T-cell (primary cell): ENCODE measurements at regions not wholly inside any gene's neighbourhood (a gene's known extent, or its start where the extent isn't known, plus 50 kb on each side); places are given as distances from the start of the nearest gene placed in this dataset.
"Not testable (repeated sequence)": the region's sequence is repeated elsewhere in the genome, so short reads cannot be mapped to it uniquely, and the experiment has no call there.

ENCODE experiments used
- ATAC-seq, 4 experiments: fragments of 200-7000 bp in 3 of 4; fragments of 150-1000 bp in 1 of 4; cut with Tn5 transposase; replicated peaks in 1 of 4; 1 replicate in 3 of 4; 2 replicates in 1 of 4; pipeline ENCODE4 v1.10.0; 2021; ENCODE audit warnings: moderate library complexity in 3 of 4, mild to moderate bottlenecking in 2 of 4, moderate number of reproducible peaks in 1 of 4
- CTCF ChIA-PET, 2 donors: fragments of 300-600 bp; sonication (Branson Sonifier 250); formaldehyde crosslinking; loops; one replicate each; lab custom pipeline; 2022; ENCODE audit warnings: antibody characterized with exemption in 2 of 2; lab: Charles Lee
- POLR2A ChIA-PET, 2 donors: fragments of 300-600 bp; sonication (Branson Sonifier 250); formaldehyde crosslinking; loops; one replicate each; lab custom pipeline; 2022; ENCODE audit warnings: antibody characterized with exemption in 2 of 2; lab: Charles Lee
- DNase-seq, 35 experiments: peaks; one replicate each; pipeline versions ENCODE4 v3.0.0 to v3.0.0-alpha.2; 2013 to 2023
- H3K27ac ChIP-seq: one replicate; pipeline ENCODE4 v1.5.1; 2013; ENCODE audit warnings: low read length
- H3K27me3 ChIP-seq, 2 experiments: replicated peaks in 1 of 2; 1 replicate in 1 of 2; 2 replicates in 1 of 2; pipeline versions ENCODE4 v1.6.1 to v1.7.0; 2013; ENCODE audit warnings: low read length in 1 of 2, mixed read lengths in 1 of 2; ENCODE audit not compliant: control insufficient read depth in 2 of 2, insufficient read depth in 2 of 2; ENCODE audit errors: extremely low read depth in 1 of 2
- H3K36me3 ChIP-seq, 2 donors: 1 replicate in 1 of 2; 2 replicates in 1 of 2; pipeline versions ENCODE4 v1.6.1 to v1.7.0; 2013; ENCODE audit warnings: low read length in 1 of 2; ENCODE audit not compliant: control insufficient read depth in 2 of 2, insufficient read depth in 1 of 2; ENCODE audit errors: extremely low read depth in 1 of 2
- H3K4me1 ChIP-seq, 2 experiments: 1 replicate in 1 of 2; 2 replicates in 1 of 2; pipeline versions ENCODE4 v1.6.1 to v1.7.0; 2013; ENCODE audit warnings: low read length in 2 of 2, mixed read lengths in 1 of 2; ENCODE audit not compliant: insufficient read depth in 2 of 2, control insufficient read depth in 1 of 2; ENCODE audit errors: extremely low read depth in 1 of 2
- H3K4me3 ChIP-seq, 2 donors: 1 replicate in 1 of 2; 2 replicates in 1 of 2; pipeline versions ENCODE4 v1.5.1 to v1.7.0; 2013; ENCODE audit warnings: mild to moderate bottlenecking in 2 of 2, low read length in 1 of 2, moderate library complexity in 1 of 2; ENCODE audit not compliant: control insufficient read depth in 1 of 2; ENCODE audit errors: extremely low read depth in 1 of 2
- H3K9me3 ChIP-seq: 2 replicates; pipeline ENCODE4 v1.7.0; 2013
- H3K27ac Mint-ChIP-seq, 2 donors: one replicate each; pipeline ENCODE4 v1.8.0; 2020 to 2021; ENCODE audit warnings: mild to moderate bottlenecking in 2 of 2, mixed read lengths in 2 of 2
- H3K27me3 Mint-ChIP-seq, 2 donors: one replicate each; pipeline ENCODE4 v1.8.0; 2021 to 2022; ENCODE audit warnings: mixed read lengths in 2 of 2
- H3K36me3 Mint-ChIP-seq: one replicate; pipeline ENCODE4 v1.8.0; 2021; ENCODE audit warnings: mixed read lengths
- H3K4me1 Mint-ChIP-seq, 3 donors: one replicate each; pipeline ENCODE4 v1.8.0; 2020 to 2022; ENCODE audit warnings: mixed read lengths in 3 of 3, mild to moderate bottlenecking in 1 of 3
- H3K4me3 Mint-ChIP-seq, 3 donors: one replicate each; pipeline ENCODE4 v1.8.0; 2020 to 2022; ENCODE audit warnings: mild to moderate bottlenecking in 3 of 3, mixed read lengths in 3 of 3, moderate library complexity in 3 of 3
- H3K9me3 Mint-ChIP-seq, 3 donors: one replicate each; pipeline ENCODE4 v1.8.0; 2020 to 2022; ENCODE audit warnings: mixed read lengths in 3 of 3
- WGBS: methylation state at CpG from one replicate; pipeline ENCODE4 v1.1.5; 2013; ENCODE audit warnings: missing lambda C conversion rate; ENCODE audit not compliant: insufficient coverage; 5-methylcytosine and 5-hydroxymethylcytosine counted together

DNA sequence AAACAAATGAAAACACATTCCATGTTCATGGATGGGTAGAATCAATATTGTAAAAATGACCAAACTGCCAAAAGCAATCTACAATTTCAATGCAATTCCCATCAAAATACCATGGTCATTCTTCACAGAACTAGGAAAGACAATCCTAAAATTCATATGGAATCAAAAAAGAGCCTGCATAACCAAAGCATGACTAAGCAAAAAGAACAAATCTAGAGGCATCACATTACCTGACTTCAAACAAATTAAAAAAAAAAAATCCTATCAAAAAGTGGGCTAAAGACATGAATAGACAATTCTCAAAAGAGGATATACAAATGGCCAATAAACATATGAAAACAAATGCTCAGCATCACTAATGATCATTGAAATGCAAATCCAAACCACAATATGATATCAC, 297.5 kb downstream of the NAF1 start:
- ChIA-PET POLR2A (no interaction called here), CTCF (no interaction called here)
- Histone ChIP-seq H3K36me3 (no peaks in the 10 kb centered on the region), H3K4me3 (no peak overlapping the region), H3K27me3 (no peaks in the 10 kb centered on the region), H3K4me1 (no peaks in the 10 kb centered on the region), H3K27ac (no peak overlapping the region), H3K9me3 (no peaks in the 10 kb centered on the region)
- H3K36me3 Mint-ChIP-seq: no peaks in the 10 kb centered on the region
- H3K27me3 Mint-ChIP-seq: no peaks in the 10 kb centered on the region
- DNase-seq (no peak), ATAC-seq (no peak)
- H3K4me1 Mint-ChIP-seq: no peaks in the 10 kb centered on the region
- H3K9me3 Mint-ChIP-seq: peaks cover 8 to 24% (median 10%) of the 10 kb centered on the region in 3 donors
- H3K27ac Mint-ChIP-seq: no peak overlapping the region
- no peak overlapping the region for H3K4me3 Mint-ChIP-seq

DNA sequence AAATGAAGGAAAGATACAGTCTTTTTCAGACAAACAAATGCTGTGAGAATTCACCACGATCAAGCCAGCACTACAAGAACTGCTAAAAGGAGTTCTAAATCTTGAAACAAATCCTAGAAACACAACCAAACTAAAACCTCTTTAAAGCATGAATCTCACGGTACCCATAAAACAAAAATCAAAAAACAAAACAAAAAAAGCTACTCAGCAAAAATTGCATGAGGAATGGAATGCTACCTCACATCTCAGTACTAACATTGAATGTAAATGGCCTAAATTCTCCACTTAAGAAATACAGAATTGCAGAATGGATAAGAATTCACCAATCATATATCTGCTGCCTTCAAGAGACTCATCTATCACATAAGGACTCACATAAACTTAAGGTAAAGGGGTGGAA, 300.1 kb downstream of the NAF1 start:
- H3K27ac Mint-ChIP-seq: no peak overlapping the region
- H3K36me3 ChIP-seq: no peaks in the 10 kb centered on the region

GRCh38 chr4:162865102-162865501, 301.6 kb downstream of the NAF1 start:
- ChIA-PET POLR2A (no interaction called here), CTCF (no interaction called here)
- Mint-ChIP-seq H3K4me1 (no peaks in the 10 kb centered on the region), H3K36me3 (no peaks in the 10 kb centered on the region), H3K4me3 (no peak overlapping the region), H3K27me3 (no peaks in the 10 kb centered on the region), H3K9me3 (peaks cover 8 to 29% (median 14%) of the 10 kb centered on the region in 3 donors), H3K27ac (no peak overlapping the region)
- H3K27ac ChIP-seq: no peak overlapping the region
- WGBS: 92% methylated on average over 2 of the region's 2 CpGs
- no peaks in the 10 kb centered on the region for H3K4me1 ChIP-seq
- H3K27me3 ChIP-seq: no peaks in the 10 kb centered on the region
- ATAC-seq (no peak), DNase-seq (no peak)
- no peak overlapping the region for H3K4me3 ChIP-seq
- no peaks in the 10 kb centered on the region for H3K9me3 ChIP-seq
- H3K36me3 ChIP-seq: no peaks in the 10 kb centered on the region

More for the DNA sequence above, 300.1 kb downstream of the NAF1 start:
- ATAC-seq (no peak), DNase-seq (no peak)
- Histone ChIP-seq H3K27me3 (no peaks in the 10 kb centered on the region), H3K9me3 (no peaks in the 10 kb centered on the region), H3K4me3 (no peak overlapping the region), H3K4me1 (no peaks in the 10 kb centered on the region), H3K27ac (no peak overlapping the region)
- Mint-ChIP-seq H3K27me3 (no peaks in the 10 kb centered on the region), H3K36me3 (no peaks in the 10 kb centered on the region), H3K4me3 (no peak overlapping the region), H3K9me3 (peaks cover 8 to 29% (median 14%) of the 10 kb centered on the region in 3 donors), H3K4me1 (no peaks in the 10 kb centered on the region)
- ChIA-PET POLR2A (no interaction called here), CTCF (no interaction called here)
- 56% methylated on average over 2 of the region's 2 CpGs for WGBS

DNA sequence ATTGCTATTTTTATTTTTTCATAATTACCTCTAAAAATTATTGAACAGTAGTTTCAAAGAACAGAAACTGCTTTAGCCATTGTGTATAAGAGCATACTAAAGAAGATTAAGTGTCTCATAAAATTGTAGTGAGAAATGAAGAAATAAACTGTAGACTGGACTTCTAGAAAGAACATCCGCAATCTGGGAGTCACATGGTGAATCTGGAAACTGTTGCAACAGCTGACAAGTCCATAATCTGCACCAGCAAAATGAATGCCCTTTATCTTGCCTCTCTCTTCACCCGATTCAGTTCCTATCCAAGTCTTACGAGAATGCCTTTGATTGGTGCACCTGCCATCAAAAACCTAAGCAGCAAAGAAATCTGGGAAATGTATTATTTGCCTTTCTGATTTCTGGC, 312.9 kb downstream of the NAF1 start:
- no peak for DNase-seq
- no peak overlapping the region for H3K27ac Mint-ChIP-seq
- no peaks in the 10 kb centered on the region for H3K36me3 Mint-ChIP-seq
- no peak overlapping the region for H3K27ac ChIP-seq
- no CpG with 5 or more reads among the region's 3 CpGs for WGBS
- no peaks in the 10 kb centered on the region for H3K9me3 ChIP-seq
- no peaks in the 10 kb centered on the region for H3K36me3 ChIP-seq
- H3K4me1 Mint-ChIP-seq: no peaks in the 10 kb centered on the region
- peaks cover 0 to 5% (median 3%) of the 10 kb centered on the region in 3 donors for H3K9me3 Mint-ChIP-seq
- H3K4me3 ChIP-seq: no peak overlapping the region
- H3K4me3 Mint-ChIP-seq: no peak overlapping the region
- no peak for ATAC-seq
- H3K27me3 Mint-ChIP-seq: no peaks in the 10 kb centered on the region
- H3K4me1 ChIP-seq: no peaks in the 10 kb centered on the region
- CTCF ChIA-PET: no interaction called here
- POLR2A ChIA-PET: no interaction called here
- H3K27me3 ChIP-seq: no peaks in the 10 kb centered on the region

DNA sequence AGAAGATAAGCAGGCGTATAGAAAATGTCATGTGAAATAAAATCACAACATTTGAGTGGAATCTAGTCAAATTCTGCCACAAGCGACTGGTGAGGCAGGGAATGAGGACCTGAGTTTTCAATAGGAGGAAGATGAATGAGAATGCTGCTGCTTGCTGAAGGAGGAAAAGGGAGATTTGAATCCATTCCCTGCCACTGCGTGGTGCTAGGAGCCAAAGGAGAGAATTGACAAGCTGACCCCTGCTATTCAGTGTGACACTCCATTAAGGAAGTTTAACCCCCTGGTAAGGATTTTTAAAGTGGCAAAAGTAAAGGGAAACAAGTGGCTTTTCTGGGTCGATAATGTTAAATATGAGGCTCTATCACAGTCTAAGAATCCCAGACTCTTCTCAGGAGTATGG, 314.0 kb downstream of the NAF1 start:
- Mint-ChIP-seq H3K4me1 (no peaks in the 10 kb centered on the region), H3K4me3 (no peak overlapping the region), H3K9me3 (peaks cover 0 to 5% (median 3%) of the 10 kb centered on the region in 3 donors), H3K27ac (no peak overlapping the region), H3K36me3 (no peaks in the 10 kb centered on the region), H3K27me3 (no peaks in the 10 kb centered on the region)
- H3K4me1 ChIP-seq: no peaks in the 10 kb centered on the region
- no peaks in the 10 kb centered on the region for H3K27me3 ChIP-seq
- H3K36me3 ChIP-seq: no peaks in the 10 kb centered on the region
- ChIA-PET POLR2A (no interaction called here), CTCF (no interaction called here)
- no peaks in the 10 kb centered on the region for H3K9me3 ChIP-seq
- 65% methylated on average over 2 of the region's 4 CpGs for WGBS
- ATAC-seq: no peak
- no peak overlapping the region for H3K27ac ChIP-seq
- H3K4me3 ChIP-seq: no peak overlapping the region
- DNase-seq: no peak

GRCh38 chr4:162851241-162851758, 315.4 kb downstream of the NAF1 start:
- H3K4me3 ChIP-seq, H3K27ac Mint-ChIP-seq, DNase-seq, H3K4me3 Mint-ChIP-seq, H3K4me1 ChIP-seq, H3K27ac ChIP-seq, H3K9me3 ChIP-seq, H3K9me3 Mint-ChIP-seq, ATAC-seq, H3K36me3 Mint-ChIP-seq, H3K27me3 ChIP-seq, POLR2A ChIA-PET, CTCF ChIA-PET, H3K4me1 Mint-ChIP-seq, H3K27me3 Mint-ChIP-seq, H3K36me3 ChIP-seq: not testable (repeated sequence)
- WGBS: no CpG with 5 or more reads among the region's 6 CpGs

DNA sequence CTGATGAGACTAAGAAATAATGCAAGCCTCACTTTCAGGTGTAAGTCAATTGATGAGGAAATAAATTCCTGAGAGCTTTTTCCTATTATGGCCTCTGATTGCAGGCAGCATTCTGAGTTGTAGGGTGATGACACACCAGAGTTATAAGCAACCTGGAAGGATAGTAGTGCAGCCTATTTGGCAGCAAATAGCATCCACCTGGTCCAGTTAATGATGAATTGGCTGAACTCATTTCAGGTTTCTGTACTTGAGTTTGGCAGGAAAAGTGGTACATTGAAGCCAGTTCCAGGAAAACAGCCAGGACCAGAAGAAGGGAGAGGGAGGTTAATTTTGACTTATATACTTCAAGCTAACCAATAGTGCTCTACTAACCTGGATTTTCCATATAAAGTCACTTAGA, 316.8 kb downstream of the NAF1 start:
- Mint-ChIP-seq H3K9me3 (peaks cover 0 to 5% (median 3%) of the 10 kb centered on the region in 3 donors), H3K4me3 (no peak overlapping the region), H3K27ac (no peak overlapping the region), H3K4me1 (no peaks in the 10 kb centered on the region), H3K27me3 (no peaks in the 10 kb centered on the region), H3K36me3 (no peaks in the 10 kb centered on the region)
- ChIA-PET POLR2A (interaction anchor here in 1 of 2 donors (0.7 kb wide), 1 partner anchor 22 kb away, joined by 3 read pairs; no protein-coding TSS in a partner anchor), CTCF (no interaction called here)
- no peak for DNase-seq
- no peak overlapping the region for H3K27ac ChIP-seq
- no peaks in the 10 kb centered on the region for H3K36me3 ChIP-seq
- no peaks in the 10 kb centered on the region for H3K27me3 ChIP-seq
- no peaks in the 10 kb centered on the region for H3K9me3 ChIP-seq
- no peak for ATAC-seq
- no peak overlapping the region for H3K4me3 ChIP-seq
- H3K4me1 ChIP-seq: no peaks in the 10 kb centered on the region
